GM21381 (cell line): ENCODE measurements at regions not wholly inside any gene's neighbourhood (a gene's known extent, or its start where the extent isn't known, plus 50 kb on each side); places are given as distances from the start of the nearest gene placed in this dataset.

Experiments used
- ATAC-seq: cut with Tn5 transposase; IDR thresholded peaks from one replicate; pipeline ENCODE4 v1.9.1; 2021; ENCODE audit warnings: mild to moderate bottlenecking, moderate library complexity; ENCODE audit not compliant: unreplicated experiment

- ATAC-seq, result no peak
Observed at GRCh38 chr4:31573554-31573953, 853.4 kb downstream of the PCDH7 start.

DNA sequence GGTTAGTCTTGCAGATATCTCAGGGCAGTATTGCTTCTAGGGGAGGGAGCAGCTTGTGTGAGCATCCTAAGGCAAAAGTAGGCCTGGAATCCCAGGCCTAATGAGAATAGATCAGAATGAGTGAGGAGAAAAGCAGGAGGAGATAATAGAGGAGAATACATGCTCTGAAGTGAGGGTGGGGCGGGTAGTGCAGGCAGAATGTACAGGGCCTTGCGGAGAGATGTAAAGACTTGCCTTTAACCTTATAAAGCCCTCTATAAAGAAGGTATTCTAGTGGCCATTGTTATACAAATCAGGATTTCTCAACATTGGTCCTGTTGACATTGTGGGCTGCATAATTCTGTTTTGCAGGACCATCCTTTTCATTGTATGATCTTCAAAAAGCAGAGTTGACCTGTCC lies 855.3 kb downstream of the PCDH7 start:
- ATAC-seq, result no peak

GRCh38 chr4:31580843-31581242 lies 860.7 kb downstream of the PCDH7 start:
- no peak for ATAC-seq

- ATAC-seq, result no peak
Observed at GRCh38 chr4:31585503-31585902, 865.3 kb downstream of the PCDH7 start.

DNA sequence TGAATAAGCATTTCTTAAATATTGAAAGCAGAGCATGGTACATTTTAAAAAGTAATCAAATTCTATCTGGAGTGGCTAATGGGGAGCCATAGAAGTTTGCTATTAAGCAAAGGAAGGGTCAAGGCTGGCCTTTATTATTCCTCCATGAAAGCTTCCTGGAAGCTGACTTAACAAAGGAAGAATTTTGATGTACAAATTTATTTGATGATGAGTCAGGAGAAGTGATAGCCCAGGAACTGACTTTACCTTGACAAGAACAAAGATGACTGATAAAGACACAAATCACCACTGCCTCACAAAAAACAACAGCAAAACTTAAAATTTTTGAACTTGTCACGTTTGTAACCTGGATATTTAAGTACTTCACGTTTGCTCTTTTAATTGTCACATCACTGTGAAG lies 872.1 kb downstream of the PCDH7 start:
- no peak for ATAC-seq

GRCh38 chr4:31595496-31595895 lies 875.3 kb downstream of the PCDH7 start:
- ATAC-seq, result no peak

- no peak for ATAC-seq
Observed at GRCh38 chr4:31598639-31599038, 878.5 kb downstream of the PCDH7 start.

GRCh38 chr4:31601793-31602192 lies 881.6 kb downstream of the PCDH7 start:
- no peak for ATAC-seq

DNA sequence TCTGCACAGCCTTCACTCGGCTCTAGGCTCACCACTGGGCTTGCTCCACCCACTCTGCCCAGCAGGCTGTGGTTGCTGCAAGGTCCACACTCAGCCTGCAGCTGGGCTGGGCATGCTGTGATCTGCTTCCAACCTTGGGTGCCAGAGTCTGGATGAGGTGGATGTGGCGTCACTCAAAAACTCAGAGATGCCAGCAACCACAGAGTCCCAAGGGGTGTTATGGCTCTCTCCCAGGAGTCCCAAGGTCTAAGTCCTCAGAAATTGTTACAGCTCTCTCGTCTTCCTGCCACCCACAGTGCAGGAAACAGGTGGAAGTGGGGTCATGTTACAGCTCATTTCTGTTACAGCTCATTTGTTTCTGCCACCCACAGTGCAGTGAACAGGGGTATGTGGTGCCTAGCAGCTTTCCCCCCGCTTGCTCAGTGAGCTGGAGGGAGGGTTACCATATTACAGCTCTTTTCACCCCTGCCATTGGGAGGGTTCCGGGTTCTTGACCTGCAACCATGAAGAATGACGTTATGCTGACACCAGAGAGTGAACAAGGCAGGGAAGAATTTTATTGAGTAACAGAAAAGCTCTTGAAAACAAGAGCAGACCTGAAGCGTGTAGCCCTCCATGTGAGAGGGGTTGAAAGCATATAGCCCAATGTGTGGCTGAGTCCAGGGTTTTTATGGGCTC lies 893.9 kb downstream of the PCDH7 start:
- no peak for ATAC-seq

DNA sequence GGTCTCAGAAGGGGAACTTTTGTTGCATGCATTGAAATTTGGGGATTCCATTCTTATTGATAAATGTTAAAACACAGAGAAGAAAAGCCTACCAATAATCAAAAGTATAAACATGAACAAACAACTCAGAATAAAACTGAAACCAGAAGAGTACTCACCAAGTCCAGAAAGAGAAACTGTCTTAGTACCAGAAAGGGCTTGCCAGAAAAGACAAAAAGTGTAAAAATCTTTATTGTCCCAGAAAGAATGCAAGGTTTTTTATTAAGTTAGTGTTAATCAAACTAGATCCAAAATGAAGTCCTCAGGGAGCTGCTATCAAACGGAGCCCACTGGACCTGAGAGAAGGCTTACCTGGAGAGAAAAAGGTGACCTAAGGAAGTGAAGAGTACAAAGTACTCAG lies 897.5 kb downstream of the PCDH7 start:
- ATAC-seq, result no peak

GRCh38 chr4:31620476-31620875 lies 900.3 kb downstream of the PCDH7 start:
- ATAC-seq, result no peak

DNA sequence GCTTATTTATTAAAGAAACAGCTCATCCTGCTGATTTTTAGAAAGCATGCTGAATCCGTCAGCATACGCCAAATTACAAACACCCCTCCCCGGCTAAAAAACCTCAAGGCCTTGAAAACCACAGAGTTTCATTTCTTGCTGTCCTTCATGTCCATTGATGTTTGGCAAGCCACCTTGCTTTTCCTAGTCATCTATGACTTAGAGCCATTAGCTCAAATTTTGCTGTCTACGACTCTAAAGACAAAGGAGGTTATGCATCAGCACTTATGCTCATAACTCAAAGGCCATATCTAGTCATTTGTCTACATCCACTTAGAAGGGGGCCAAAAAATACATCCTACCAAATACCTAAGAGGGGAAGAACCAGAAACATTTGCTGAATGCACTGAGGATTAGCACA lies 925.1 kb downstream of the PCDH7 start:
- no peak for ATAC-seq

- ATAC-seq, result no peak
Observed at GRCh38 chr4:31647786-31648185, 927.6 kb downstream of the PCDH7 start.

- no peak for ATAC-seq
Observed at GRCh38 chr4:31649878-31650277, 929.7 kb downstream of the PCDH7 start.

GRCh38 chr4:31651541-31651940 lies 931.4 kb downstream of the PCDH7 start:
- no peak for ATAC-seq

GRCh38 chr4:31655328-31655727 lies 935.2 kb downstream of the PCDH7 start:
- no peak for ATAC-seq

DNA sequence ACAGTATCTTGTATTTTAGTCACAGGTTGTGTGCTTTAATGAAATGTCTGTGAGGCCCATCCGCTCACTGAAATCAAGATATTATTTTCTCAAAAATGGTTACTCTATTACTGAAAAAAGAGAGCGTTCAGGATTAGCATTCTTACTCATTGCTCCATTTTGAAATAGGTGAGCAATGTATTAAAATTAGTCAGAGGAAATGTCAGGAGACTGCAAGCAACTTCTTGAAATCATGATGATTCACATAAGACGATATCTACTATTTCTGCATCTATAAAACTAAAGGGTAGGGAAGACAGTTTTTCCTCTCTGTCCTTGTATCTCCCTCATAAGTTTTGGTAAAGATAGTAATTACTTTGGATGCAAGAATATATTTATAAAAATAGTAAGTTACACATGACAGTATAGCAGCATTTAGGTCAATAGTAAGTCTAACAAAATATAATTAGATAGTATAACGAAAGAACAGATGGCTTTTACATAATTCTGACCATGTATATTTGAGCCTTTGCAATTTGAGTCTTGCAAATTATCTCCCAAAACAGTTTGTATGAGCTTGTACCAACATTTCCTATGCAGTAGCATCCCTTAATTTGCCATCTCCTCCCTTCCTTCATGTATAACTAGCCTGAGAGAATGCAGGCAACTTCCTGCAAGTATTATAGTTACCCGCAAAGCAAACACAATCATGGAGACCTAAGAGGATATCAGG lies 937.8 kb downstream of the PCDH7 start:
- ATAC-seq, result no peak

DNA sequence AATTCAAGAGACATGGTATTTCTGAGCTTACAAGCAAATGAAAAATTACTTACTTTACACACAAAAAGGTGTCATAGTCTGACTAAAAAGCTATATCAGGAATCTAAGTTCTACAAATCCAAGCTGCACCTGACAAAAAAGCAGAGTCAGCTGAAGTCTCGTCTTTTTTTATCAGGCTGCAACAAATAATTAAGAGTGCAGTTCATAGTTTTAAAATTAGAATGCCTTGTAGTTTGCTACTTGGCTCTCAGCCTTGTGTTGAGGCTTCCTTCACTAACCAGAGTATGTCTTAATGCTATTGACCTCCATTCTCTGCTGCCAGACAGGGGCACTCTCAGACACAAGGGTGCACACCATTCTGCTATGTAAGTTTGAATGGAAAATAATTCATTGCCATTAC lies 940.7 kb downstream of the PCDH7 start:
- ATAC-seq, result no peak

GRCh38 chr4:31662951-31663350 lies 942.8 kb downstream of the PCDH7 start:
- no peak for ATAC-seq

DNA sequence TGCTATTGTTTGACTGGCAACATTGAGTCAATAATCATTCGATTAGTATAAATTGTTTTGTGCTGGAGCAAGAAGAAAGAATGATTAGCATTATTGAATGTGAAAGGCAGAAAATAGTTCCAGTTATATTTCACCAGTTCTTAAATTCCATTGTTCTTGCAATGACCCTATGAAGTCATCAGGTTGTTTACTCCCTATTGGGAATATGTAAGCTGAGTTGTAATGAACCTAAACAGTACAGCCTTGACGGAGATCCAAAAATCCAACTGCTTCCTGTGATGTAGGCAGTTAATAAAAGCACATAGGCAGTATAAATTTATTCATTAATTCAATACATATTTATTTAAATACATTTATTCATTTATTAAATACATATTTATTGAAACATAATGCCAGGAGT lies 947.5 kb downstream of the PCDH7 start:
- ATAC-seq, result no peak

DNA sequence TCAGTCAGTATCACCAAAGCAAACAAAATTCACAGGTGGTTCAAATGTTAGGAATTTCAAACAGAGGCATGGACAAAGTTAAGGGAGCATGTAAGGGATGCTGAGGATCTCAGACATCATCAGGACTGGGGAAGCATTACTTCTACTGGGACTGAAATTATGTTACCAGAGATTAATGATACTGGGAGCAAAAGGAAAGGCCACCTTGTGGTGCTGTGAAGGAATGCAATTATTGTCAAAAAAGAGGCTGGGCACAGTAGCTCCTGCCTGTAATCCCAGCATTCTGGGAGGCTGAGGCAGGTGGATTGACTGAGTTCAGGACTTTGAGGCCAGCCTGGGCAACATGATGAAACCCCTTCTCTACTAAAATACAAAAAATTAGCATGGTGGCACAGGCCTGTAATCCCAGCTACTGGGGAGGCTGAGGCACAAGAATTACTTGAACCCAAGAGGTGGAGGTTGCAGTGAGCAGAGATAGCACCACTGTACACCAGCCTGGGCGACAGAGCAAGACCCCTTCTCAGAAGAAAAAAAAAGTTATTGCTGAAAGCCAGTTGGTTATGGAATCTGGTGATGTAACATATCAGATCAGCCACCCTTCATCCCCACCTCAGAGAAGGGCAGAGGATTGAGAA lies 954.3 kb downstream of the PCDH7 start:
- ATAC-seq, result no peak

GRCh38 chr4:31678356-31678755 lies 958.2 kb downstream of the PCDH7 start:
- no peak for ATAC-seq
